ENCODE measurements at regions not wholly inside any gene's neighbourhood (a gene's known extent, or its start where the extent isn't known, plus 50 kb on each side); places are given as distances from the start of the nearest gene placed in this dataset.

DNA sequence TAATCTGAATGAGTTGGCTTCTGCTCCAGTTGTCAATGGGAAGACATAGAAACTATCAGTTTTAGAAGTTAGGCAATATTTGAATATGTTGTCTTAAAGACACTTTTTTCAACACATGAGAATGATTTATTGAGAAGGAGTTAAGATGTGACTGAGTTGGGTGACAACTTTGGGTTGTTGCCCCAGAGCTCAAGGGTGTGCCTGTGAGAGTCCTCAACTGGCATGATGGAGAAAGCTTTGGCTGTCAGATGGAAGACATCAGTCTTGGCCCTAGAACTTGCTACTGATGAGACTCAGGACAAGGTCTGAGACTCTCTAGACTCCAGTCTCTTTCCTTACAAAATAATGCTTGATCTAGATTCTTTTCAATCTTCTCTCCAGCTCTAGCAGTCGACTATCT lies 69.0 kb upstream of the CTAGE1 start:
- TF ChIP-seq FOXP2 (optimal IDR thresholded peaks at IDR 0.05; ENCODE audit: borderline replicate concordance, extremely low read depth, extremely low read length, insufficient read depth): no peak
- TF ChIP-seq POLR2AphosphoS5 (IDR thresholded peaks at IDR 0.05; ENCODE audit: low read depth, low read length): no peak

DNA sequence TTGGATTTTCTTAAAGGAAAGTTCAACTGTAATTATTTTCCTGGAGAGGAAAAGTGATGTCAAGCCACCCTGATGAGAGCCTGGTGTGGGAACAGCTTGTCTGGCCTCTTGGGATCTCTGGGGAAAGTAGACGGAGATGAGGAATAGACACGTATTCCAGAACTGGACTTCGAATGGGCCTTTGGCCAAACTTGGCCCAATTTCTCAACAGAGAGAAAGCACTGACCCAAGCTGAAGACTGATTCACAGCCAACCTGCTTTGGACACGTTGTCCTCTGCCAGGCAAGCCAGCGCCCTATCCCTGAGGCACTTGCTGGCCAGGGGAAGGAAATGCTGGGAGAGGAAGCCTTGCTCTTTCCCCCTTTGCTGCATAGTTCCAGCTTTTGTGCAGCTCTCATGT lies 70.8 kb upstream of the CTAGE1 start:
- TF ChIP-seq FOXP2 (optimal IDR thresholded peaks at IDR 0.05; ENCODE audit: borderline replicate concordance, extremely low read depth, extremely low read length, insufficient read depth) (no peak), POLR2AphosphoS5 (IDR thresholded peaks at IDR 0.05; ENCODE audit: low read depth, low read length) (no peak), REST (IDR thresholded peaks at IDR 0.05; ENCODE audit: insufficient read depth in 1 of 2, low read depth in 2 of 2, low read length in 2 of 2) (no peak), SIN3A (IDR thresholded peaks at IDR 0.05; ENCODE audit: borderline replicate concordance, insufficient read depth, low read length) (no peak), TAF1 (IDR thresholded peaks at IDR 0.05; ENCODE audit: borderline replicate concordance, insufficient read depth, low read length) (no peak)

GRCh38 chr18:22489704-22490103 lies 72.0 kb upstream of the CTAGE1 start:
- TF ChIP-seq FOXP2 (optimal IDR thresholded peaks at IDR 0.05; ENCODE audit: borderline replicate concordance, extremely low read depth, extremely low read length, insufficient read depth) (no peak), SIN3A (IDR thresholded peaks at IDR 0.05; ENCODE audit: borderline replicate concordance, insufficient read depth, low read length) (no peak), POLR2AphosphoS5 (IDR thresholded peaks at IDR 0.05; ENCODE audit: low read depth, low read length) (no peak), REST (IDR thresholded peaks at IDR 0.05; ENCODE audit: insufficient read depth in 1 of 2, low read depth in 2 of 2, low read length in 2 of 2) (no peak), TAF1 (IDR thresholded peaks at IDR 0.05; ENCODE audit: borderline replicate concordance, insufficient read depth, low read length) (no peak)

- TF ChIP-seq REST (IDR thresholded peaks at IDR 0.05; ENCODE audit: insufficient read depth in 1 of 2, low read depth in 2 of 2, low read length in 2 of 2): 0 out of 4 replicates have a peak, but pooled peaks of 1 of the 2 experiments have one; percentile 49
- TF ChIP-seq TAF1 (IDR thresholded peaks at IDR 0.05; ENCODE audit: borderline replicate concordance, insufficient read depth, low read length): no peak
Observed at GRCh38 chr18:22490429-22490846, 72.7 kb upstream of the CTAGE1 start.

- TF ChIP-seq TAF1 (IDR thresholded peaks at IDR 0.05; ENCODE audit: borderline replicate concordance, insufficient read depth, low read length) (no peak), FOXP2 (optimal IDR thresholded peaks at IDR 0.05; ENCODE audit: borderline replicate concordance, extremely low read depth, extremely low read length, insufficient read depth) (no peak), SIN3A (IDR thresholded peaks at IDR 0.05; ENCODE audit: borderline replicate concordance, insufficient read depth, low read length) (no peak), REST (IDR thresholded peaks at IDR 0.05; ENCODE audit: insufficient read depth in 1 of 2, low read depth in 2 of 2, low read length in 2 of 2) (no peak), POLR2AphosphoS5 (IDR thresholded peaks at IDR 0.05; ENCODE audit: low read depth, low read length) (no peak)
Observed at GRCh38 chr18:22493255-22493654, 75.5 kb upstream of the CTAGE1 start.
